IMR-90 (cell line): ENCODE measurements at regions not wholly inside any gene's neighbourhood (a gene's known extent, or its start where the extent isn't known, plus 50 kb on each side); places are given as distances from the start of the nearest gene placed in this dataset.

ENCODE experiments used
- CTCF ChIP-seq: conservative IDR thresholded peaks from 2 replicates; pipeline ENCODE4 v1.5.1; 2012; ENCODE audit warnings: mild to moderate bottlenecking, low read depth, low read length, improper control_type of control experiment
- POLR2A ChIP-seq: IDR thresholded peaks from 2 replicates; pipeline ENCODE4 v1.6.1; 2012; ENCODE audit warnings: mild to moderate bottlenecking, low read depth, low read length
- USF2 ChIP-seq: fragments of 150-350 bp; IDR thresholded peaks from 2 replicates; pipeline ENCODE4 v1.6.1; 2017; ENCODE audit warnings: mild to moderate bottlenecking, antibody characterized with exemption, low read length, low read depth

- TF ChIP-seq CTCF (no peak), POLR2A (no peak), USF2 (no peak)
These were observed 143.7 kb downstream of the FZD1 start for GRCh38 chr7:91407942-91408341.
